CD4-positive, alpha-beta T cell treated with Interleukin-6 at 100 ng/mL for 8 hours (primary cell): ENCODE measurements at regions not wholly inside any gene's neighbourhood (a gene's known extent, or its start where the extent isn't known, plus 50 kb on each side); places are given as distances from the start of the nearest gene placed in this dataset.

ENCODE experiments used
- DNase-seq: peaks from one replicate; pipeline ENCODE4 v3.0.0-alpha.2; 2020; ENCODE audit warnings: mixed read lengths, low spot score

DNA sequence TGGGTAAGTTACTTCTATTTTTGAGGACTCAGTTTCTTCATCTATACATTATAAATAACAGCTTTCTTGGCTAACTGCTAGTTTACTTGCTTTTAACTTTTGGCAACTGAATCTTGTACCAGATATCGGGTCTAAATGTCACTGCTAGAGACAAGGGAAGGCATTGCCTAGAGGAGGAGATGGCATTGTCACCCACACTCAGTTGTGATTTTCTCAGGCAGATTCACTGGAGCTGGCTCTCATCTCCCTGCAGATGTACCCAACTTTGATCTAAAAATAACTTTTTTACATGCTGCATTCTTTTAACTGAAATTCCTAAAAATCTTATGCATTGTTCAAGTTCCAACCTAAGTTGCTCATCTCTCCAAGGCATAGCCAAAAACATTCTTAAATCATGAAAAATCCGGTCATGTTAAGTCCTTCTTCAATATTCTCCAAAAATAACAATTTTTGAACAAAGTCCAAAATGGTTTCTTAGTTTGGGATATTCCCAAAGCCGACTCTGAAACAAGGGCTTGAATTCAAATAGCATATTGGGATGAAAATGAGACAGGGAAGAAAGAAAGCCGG lies 469.0 kb upstream of the BOD1L1 start:
- no peak for DNase-seq

DNA sequence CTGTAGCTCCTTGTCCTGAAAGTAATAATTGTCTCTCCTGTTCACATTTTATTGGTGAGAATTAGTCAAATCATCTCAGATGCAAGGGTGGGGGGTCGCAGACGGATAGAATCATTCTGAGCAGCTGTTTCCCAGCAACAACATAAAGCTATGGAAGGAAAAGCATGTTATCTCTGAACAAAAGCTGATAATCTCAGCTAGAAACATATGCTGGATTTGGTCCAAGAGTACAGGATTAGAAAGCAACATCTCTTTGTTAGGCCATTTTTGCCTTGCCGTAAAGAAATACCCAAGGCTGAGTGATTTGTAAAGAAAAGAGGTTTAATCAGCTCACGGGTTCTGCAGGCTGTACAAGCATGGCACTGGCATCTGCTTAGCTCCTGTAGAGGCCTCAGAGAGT lies 472.8 kb upstream of the BOD1L1 start:
- DNase-seq: no peak

DNA sequence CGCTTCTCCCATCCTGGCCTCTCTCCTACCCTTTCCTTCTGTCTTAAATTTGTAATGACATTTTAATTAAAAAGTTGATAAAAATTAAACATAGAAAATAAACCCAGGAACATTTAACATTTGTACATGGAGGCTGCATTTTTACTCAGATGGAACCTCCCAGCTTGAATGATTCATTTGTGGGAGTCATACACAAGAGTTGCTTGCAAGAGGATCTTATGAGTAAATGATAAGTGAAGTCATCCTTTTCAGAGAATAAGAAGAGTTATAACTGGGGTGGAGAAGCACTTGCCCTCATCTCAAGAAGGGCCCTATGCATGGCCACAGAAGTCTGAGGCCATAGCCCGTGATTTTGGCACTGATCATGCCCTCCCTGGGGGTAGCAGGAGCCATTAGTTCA lies 482.9 kb upstream of the BOD1L1 start:
- no peak for DNase-seq

DNA sequence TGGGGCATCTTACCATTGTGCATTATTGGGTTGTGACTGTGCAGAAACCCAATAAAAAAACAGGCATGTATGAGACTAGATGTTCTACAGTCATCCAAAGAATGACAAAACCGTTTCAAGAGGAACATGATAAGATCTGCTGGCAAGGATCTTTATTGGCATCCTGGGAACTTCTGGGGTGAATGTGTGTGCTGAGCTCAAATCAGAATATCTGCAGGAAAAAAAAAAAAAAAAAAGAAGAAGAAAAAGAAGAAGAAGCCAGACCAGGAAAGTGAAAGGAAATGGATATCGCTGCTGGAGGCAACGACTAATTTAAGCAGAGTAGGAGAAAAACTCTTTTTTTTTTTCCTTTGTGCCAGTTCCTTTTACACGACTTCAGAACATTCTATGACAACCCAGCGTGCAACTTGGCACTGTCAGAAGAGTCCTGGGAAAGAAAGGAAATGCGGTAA lies 484.2 kb upstream of the BOD1L1 start:
- no peak for DNase-seq

DNA sequence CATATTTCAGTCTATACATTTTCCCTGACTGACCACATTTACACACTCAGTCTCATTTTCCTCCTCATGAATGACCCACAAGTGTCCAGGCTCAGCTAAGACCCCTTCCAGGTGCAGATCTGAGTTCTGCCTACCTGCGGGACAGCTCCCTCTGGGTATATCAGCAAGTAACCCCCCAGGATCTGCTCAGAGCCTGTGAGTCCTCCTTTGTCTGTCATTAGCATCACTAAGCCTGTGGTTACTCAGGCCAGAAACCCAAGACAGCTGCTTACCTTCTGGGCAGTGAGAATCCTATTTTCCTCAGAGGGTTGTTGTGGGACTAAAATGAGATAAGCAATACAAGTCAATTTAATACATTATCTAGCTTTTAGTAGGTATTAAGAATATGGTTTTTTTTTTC lies 487.6 kb upstream of the BOD1L1 start:
- no peak for DNase-seq

DNA sequence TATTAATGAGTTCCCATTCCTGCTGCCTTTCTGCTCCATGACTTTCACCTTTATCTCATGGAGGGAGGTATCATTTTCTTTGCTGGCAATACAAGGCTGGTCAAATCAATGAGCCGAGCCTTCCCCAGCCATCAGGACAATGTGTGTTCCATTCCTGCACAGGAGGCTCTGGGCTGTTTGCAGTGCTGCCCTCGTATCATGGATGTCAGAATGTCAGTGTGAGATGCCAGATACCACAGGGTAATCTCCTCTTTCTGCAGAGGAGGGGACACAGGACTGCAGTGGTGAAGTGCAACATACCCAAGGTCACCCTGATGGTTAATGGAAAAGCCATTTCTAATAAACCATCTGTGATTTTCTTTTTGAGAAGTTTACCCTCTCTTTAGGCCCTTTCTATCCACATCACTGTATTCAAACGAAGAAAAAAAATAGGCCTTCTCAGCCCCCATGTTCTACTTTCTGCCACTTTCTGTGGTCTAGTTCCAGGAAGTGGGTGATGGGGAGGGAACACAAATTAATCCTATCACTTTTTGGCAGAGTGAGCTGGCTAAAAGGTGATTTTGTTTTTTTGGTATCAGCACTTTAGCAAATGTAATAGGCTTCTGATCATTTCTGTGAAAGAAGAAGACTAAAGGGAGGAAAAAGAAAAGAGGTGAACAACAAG lies 490.2 kb upstream of the BOD1L1 start:
- DNase-seq: no peak

DNA sequence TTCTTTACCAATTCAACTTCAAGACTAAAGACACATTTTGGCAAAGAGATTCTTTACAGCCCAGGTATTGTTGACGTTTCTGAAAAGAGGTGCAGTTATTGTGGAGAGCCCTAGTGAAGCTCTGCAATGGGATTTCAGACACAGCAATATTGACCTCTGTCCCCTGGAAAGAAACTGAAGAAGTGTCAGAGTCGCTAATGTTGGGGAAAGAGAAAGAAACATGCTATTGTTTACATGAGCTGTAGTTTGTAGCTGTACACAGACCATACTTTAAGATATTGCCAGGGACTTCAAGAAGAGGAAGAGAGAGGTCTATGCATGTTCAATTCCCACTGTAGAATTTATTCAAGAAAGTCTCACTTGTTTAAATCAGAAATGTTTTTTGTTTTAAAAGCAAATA lies 497.3 kb upstream of the BOD1L1 start:
- DNase-seq: no peak

DNA sequence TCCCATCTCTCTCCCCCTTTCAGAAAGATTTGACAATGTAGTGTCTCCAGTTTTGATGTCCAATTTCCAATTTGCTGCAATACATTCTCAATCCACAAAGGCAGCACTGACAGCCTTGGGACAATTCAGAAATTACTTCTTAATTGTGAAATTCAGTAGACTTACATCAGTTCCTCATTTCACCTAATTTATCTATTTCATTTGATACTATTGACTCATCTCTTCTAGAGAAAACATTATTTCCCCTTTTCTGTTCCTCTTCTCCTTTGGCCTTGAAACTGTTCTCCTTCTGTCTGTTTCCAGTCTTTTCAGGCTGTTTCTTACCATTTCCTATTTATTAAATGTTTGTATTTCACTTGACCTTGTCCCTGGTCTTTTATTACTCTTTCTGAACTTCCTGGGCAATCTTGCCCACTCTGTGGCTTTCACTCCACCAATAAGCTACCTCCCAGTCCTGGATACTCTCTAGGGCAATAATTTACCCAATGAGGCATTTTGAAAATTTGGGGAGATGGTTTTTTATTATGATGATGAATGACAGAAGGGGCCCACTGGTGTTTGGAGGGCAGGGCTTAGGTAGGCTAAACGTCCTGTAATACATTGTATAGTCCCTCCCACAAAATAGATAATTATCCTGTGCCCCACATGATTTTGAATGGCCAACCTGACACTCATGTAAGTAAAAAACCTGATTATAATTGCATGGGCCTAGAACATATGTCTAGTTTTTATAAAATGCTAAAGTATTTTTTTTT lies 498.0 kb upstream of the BOD1L1 start:
- no peak for DNase-seq

DNA sequence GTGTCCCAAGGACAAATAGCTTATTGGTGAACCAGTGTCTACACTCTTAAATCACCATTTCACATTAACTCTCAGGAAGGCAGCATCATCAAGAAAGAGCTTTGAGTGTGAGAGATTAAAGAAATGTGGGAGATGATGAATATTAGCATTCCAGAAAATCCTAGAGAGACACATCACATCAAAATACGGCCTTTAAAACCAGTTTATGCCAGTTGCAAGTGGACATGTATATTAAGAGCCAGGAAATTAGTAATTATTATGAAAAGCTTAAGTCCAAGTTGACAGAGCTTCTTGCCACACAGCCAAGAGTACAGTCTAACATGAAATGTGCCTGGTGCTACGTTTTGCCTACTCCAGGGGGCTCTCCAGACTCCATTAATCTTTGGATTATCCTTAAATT lies 503.0 kb upstream of the BOD1L1 start:
- DNase-seq: no peak

DNA sequence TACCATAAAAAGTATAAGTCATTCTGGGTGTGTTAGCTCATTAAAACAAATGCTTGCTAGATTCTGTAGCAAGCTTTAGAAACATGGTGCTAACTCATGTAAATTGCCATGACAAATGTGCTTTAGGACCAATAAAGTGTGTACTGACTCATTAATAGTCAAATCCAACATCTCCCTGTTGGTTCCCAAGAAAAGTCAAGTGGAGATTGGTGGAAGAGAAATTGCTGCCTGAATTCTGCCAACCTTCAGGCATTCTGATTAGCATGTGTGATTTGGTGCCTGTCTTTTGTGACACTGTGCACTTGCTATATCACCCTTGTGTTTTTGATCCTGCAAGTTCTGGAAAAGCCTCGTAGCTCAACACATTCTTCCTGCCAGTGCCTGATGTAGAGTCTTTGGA lies 503.8 kb upstream of the BOD1L1 start:
- DNase-seq: no peak

DNA sequence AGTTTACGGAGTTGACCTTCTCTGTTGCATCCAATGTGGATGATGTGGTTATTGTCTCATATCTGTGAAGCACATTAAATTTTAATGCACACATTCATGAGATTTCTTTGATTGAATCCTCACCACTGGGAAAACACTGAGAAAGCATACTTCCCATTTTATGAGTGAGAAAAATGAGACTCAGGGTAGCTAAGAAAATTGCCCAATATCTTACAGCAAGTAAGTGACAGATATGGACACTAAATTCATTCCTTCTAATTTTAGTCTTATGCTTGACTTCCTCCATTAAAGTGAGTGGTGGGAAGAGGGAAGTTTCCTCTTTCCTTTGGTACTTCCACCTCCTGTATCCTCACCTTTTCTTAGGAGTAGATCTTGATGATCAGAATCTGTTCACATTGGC lies 504.8 kb upstream of the BOD1L1 start:
- DNase-seq: no peak

DNA sequence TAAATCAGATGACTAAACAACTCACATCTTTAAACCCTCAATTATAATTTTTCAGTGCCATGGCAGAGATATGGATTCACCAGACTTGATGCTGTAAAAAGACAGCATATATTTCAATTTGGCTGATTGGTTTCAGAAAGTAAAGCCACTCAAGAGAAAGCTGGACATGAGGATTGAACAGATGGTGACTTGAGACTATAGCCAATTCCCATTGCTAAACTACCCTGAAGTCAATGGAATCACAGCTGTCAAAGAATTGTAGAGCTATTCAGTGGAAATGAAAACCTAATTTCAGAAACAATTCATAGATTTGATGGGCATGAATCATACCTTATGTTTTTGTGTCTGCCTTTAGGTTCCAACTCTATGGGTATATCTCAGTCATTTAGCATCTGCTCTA lies 510.6 kb upstream of the BOD1L1 start:
- DNase-seq: no peak

DNA sequence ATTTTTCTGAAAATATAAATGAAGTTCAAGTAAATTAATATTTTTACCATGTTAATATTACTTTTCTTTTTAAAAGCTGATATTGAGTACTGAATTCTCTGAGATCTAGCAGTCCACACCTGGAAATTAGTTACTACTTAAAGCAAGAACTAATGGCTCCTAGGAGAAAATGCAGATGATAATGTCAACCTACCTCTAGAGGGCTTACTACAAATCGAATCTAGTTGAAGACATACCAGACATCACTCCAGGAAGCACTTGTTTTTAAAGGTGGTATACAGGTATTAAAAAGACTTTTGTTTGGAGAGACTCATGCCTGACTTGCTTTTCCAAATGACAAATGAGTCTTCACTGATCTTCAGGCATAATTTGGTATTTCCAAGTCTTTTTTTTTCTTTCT lies 516.4 kb upstream of the BOD1L1 start:
- no peak for DNase-seq

DNA sequence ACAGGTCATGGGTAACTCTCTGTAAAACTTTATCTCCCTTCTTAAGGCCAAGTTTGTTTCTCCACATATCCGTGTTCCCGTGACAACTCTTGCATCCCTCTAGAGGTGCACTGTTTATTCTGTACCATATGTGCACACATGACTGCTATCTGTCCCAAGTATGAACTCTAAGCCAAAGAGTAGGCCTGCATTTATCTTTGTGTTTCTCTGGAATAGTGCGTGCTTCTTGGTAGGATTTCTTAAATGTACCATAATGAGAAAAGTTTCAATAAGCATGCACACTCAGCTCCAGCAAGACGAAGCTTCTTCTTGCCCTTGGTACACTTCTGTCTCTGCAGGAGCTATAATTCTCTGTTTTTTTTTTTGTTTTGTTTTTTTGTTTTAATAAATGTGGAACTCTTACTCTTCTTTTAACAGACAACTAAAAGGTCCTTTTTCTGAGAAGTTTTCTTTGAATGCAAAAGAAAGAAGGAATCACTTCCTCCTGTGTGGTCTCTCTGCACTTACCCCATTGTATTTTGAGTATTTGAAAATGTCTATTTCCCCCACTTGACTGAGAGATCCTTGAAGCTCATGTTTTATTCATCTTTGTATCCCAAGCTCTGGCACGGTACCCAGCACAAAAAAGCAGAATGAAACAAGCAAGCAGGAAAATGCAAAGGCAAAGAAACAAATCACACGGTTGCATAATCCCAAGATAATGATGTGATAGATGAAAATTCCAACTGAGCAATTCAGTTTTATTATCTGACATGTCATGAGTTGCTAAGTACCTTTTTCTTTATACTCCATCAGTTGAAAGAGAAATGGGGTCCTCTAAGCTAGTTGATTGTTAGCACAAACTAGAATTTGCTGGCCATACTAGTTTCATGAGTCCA lies 521.9 kb upstream of the BOD1L1 start:
- DNase-seq: no peak

DNA sequence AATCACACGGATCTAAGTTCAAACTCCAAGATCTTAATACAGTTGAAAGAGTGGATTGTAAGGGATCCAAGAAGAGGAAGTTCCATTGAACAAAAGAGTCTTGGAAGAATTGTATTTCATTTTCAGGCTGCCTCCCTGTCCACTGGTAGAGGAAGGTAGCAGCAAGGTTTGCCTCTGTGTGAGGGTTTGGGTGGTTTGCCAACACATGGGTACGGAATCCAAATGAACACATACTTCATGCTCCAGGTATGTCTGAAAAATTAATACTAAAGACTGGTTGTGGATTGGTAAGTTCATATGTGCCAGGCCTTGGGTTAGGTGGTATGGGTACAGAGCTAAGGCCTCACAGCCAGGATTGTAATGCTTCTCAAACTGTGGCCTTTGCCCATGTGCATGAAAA lies 523.6 kb upstream of the BOD1L1 start:
- no peak for DNase-seq

DNA sequence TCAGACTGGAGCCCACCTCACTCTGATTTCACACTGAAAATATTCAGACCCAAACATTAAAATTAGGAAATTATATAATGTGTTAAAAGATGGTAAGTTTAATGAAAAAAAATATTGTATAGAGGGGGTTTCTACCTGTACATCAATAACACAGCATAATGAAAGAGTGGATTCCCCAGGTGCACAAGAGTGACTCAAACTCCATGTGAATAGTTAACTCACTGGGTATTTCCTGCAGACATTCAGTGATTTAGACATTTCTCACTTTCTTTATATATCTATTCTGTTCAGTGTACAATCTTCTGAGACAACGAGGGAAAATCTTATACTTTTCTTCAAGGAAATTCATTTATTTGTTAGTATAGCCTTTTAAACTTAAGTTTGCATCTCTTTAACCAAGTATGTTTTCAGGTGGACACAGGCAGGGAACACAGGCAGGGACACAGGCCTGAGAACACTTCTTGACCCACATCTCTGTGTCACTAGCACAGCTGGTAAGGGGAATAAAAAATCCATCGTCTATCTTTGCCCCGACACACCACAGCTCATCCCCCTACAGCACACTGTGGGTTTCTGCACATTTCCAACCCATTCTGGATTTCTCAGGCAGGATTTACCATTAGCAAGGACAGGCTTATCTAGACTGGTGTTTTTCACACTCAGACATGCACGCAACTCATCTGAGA lies 525.5 kb upstream of the BOD1L1 start:
- DNase-seq: no peak

DNA sequence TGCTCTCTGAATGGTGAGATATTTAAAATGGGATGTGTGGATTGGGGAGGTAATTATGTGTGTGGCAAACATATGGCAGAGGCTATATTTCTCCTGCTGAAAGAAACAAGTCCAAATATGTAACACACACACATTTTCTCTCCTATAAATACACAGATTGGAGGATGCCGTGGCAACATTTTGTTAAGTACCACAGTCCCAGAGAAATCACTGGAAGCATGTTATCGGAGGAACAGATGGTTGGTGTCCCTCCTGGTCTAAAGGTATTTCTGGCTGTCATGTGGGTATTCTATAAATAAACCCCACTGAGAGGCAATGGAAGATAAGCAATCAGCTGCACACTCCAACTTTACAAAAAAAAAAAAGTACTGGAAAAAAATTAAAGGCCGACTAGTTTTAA lies 528.3 kb upstream of the BOD1L1 start:
- DNase-seq: no peak

DNA sequence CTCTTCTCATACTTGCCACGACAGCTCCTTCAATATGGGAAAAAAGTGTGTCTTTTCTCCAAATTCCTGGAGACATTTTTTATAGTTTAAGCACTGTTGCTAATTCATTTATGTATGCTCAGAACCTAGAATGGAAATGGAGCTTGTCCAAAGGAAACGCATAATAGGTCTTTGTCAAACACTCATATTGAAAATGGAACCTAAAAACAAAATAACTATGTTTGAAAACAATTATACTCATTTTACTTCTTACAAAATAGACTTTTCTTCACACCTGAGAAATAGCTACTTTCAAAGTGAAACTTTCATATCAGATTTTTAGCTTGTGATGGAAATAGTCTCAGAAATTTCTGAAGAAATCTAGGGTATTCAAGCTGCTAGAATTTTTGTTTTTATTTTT lies 529.7 kb upstream of the BOD1L1 start:
- no peak for DNase-seq

DNA sequence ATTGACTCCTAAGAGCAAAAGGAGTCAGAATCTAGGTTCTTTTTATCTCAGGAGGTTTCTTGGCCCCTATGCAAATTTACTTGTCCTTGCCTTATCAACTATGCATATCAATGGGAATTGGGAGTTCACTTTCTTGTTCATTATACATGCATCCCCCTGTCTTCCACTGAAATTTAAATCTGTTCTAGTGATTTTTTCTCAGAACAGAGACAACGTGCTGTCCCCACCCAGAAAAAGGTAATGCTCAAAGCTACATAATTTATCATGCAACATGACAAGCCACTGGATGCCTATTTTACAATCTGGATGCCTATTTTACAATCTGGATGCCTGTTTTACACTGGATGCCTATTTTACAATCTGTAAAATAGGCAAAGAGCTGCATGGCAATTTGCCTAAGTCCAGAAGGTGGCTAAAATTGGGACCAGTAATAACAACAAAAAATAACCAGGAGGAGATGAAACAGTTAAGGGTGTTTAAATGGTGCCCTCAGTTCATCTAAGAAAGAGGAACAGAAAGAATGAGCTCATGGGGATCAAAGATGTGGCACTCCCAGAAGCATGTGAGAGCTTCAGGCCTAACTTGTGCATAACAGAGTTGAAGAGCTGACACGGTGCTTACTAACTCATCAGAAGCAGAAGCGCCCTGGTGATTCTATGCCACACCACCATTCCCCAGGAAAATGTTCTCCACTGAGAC lies 537.8 kb upstream of the BOD1L1 start:
- no peak for DNase-seq

DNA sequence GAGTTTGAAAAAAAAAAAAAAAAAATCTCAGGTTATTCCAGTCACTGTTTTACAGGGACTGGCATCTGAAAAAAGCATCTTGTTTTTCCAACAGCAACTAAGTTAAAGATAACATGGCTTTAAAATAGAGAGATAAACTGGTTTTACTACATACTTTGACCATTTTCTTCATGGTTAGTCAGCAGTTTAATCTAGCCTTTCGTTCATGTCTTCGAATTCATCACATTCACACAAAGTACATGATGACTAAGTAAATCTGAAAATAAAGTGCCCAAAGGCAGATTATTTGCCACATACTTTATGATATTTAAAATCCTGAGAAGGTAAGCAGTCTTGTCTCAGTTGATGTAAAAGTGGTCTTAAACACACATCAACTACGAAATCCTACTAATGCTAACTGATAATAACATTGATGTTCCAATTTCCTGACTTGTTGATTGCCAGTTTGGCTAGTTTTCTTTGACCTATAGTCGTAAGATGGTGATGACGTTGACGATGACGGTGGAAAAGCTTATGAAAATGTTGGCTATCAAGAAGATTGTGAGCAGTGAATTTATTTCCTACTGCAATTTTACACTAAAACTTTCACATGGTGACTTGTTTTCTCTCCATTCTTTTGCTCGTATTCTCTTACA lies 540.5 kb upstream of the BOD1L1 start:
- DNase-seq: no peak

DNA sequence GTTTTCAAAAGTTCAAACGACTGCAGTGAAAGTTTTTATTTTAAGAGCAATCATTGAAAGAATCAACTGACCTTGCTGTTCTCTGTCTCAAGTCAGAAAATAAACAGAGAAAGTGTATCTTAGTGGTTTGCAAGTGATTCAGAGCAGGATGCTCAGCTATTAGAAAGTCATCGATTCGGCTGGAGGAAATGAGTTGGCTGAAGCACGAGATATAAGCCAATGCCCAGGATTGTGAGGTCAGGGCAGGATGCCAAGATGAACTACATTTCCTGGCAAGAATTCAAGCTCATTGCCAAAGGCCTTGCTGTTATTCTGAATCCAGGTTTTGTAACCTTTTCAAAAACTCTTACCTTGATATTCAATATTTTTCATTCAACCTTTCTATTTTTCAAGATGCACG lies 541.4 kb upstream of the BOD1L1 start:
- DNase-seq: no peak
